SU-DHL-6 (cell line): ENCODE measurements at regions not wholly inside any gene's neighbourhood (a gene's known extent, or its start where the extent isn't known, plus 50 kb on each side); places are given as distances from the start of the nearest gene placed in this dataset.

Experiments used
- EZH2phosphoT487 ChIP-seq: fragments of 200-600 bp; sonication (generic), shearing (Covaris generic); conservative IDR thresholded peaks from 2 replicates; pipeline ENCODE4 v1.6.1; 2018; ENCODE audit warnings: mild to moderate bottlenecking, antibody characterized with exemption, low read length, moderate library complexity, mixed read lengths
- TF ChIP-seq, protein P1 (sequence below): fragments of 200-600 bp; sonication (generic); IDR thresholded peaks from one replicate; pipeline ENCODE4 v1.5.1; 2017; ENCODE audit warnings: antibody characterized with exemption, mild to moderate bottlenecking, low read length, moderate library complexity; ENCODE audit not compliant: insufficient read depth, poor library complexity, severe bottlenecking

GRCh38 chr10:91162495-91163268 lies 57.8 kb upstream of the PCGF5 start:
- TF ChIP-seq, protein P1, sequence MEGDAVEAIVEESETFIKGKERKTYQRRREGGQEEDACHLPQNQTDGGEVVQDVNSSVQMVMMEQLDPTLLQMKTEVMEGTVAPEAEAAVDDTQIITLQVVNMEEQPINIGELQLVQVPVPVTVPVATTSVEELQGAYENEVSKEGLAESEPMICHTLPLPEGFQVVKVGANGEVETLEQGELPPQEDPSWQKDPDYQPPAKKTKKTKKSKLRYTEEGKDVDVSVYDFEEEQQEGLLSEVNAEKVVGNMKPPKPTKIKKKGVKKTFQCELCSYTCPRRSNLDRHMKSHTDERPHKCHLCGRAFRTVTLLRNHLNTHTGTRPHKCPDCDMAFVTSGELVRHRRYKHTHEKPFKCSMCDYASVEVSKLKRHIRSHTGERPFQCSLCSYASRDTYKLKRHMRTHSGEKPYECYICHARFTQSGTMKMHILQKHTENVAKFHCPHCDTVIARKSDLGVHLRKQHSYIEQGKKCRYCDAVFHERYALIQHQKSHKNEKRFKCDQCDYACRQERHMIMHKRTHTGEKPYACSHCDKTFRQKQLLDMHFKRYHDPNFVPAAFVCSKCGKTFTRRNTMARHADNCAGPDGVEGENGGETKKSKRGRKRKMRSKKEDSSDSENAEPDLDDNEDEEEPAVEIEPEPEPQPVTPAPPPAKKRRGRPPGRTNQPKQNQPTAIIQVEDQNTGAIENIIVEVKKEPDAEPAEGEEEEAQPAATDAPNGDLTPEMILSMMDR = no peak
- TF ChIP-seq EZH2phosphoT487 = no peak
